Uterus (tissue), 2 donors: ENCODE measurements at regions not wholly inside any gene's neighbourhood (a gene's known extent, or its start where the extent isn't known, plus 50 kb on each side); places are given as distances from the start of the nearest gene placed in this dataset.

Experiments used
- CTCF ChIP-seq, 4 experiments: fragments of 200-600 bp in 2 of 4; fragments of 450-650 bp in 2 of 4; sonication (generic) in 2 of 4; IDR thresholded peaks; one replicate each; pipeline ENCODE4 v1.5.1; 2016 to 2019; ENCODE audit warnings: antibody characterized with exemption in 4 of 4, mild to moderate bottlenecking in 2 of 4, moderate library complexity in 1 of 4
- POLR2A ChIP-seq, 2 donors: fragments of 450-650 bp; IDR thresholded peaks; one replicate each; pipeline ENCODE4 v1.6.1; 2016; ENCODE audit warnings: antibody characterized with exemption in 2 of 2, mild to moderate bottlenecking in 1 of 2, moderate library complexity in 1 of 2

- TF ChIP-seq CTCF (IDR thresholded peaks at IDR 0.05) = no peak
- no peak for TF ChIP-seq POLR2A (IDR thresholded peaks at IDR 0.05)
Observed at GRCh38 chr18:40055262-40055661, 1899.8 kb upstream of the PIK3C3 start.
